Uterus (tissue), 3 donors: ENCODE measurements at regions not wholly inside any gene's neighbourhood (a gene's known extent, or its start where the extent isn't known, plus 50 kb on each side); places are given as distances from the start of the nearest gene placed in this dataset.

Source experiments
- DNase-seq, 2 donors: peaks; one replicate each; pipeline ENCODE4 v3.0.0-alpha.2; 2019 to 2020
- H3K27ac ChIP-seq, 2 donors: fragments of 200-600 bp; sonication (generic); 1 replicate in 1 of 2; 2 replicates in 1 of 2; pipeline ENCODE4 v1.5.1; 2016 to 2018
- H3K27me3 ChIP-seq, 2 donors: fragments of 200-600 bp; sonication (generic); one replicate each; pipeline ENCODE4 v1.5.1; 2018 to 2019; ENCODE audit warnings: control low read depth in 1 of 2
- H3K36me3 ChIP-seq, 2 donors: fragments of 200-600 bp; sonication (generic); one replicate each; pipeline ENCODE4 v1.5.1; 2019; ENCODE audit warnings: control low read depth in 1 of 2
- H3K4me1 ChIP-seq, 2 donors: fragments of 200-600 bp; sonication (generic); one replicate each; pipeline ENCODE4 v1.5.1; 2018 to 2019; ENCODE audit warnings: control low read depth in 1 of 2
- H3K4me3 ChIP-seq, 2 donors: fragments of 200-600 bp; sonication (generic); 1 replicate in 1 of 2; 2 replicates in 1 of 2; pipeline ENCODE4 v1.5.1; 2018 to 2019; ENCODE audit warnings: mild to moderate bottlenecking in 1 of 2
- H3K9me3 ChIP-seq, 2 donors: fragments of 200-600 bp; sonication (generic); one replicate each; pipeline ENCODE4 v1.5.1; 2019; ENCODE audit warnings: control low read depth in 1 of 2
- CTCF ChIP-seq, 4 experiments: fragments of 200-600 bp in 2 of 4; fragments of 450-650 bp in 2 of 4; sonication (generic) in 2 of 4; IDR thresholded peaks; one replicate each; pipeline ENCODE4 v1.5.1; 2016 to 2019; ENCODE audit warnings: antibody characterized with exemption in 4 of 4, mild to moderate bottlenecking in 2 of 4, moderate library complexity in 1 of 4
- POLR2A ChIP-seq, 2 donors: fragments of 450-650 bp; IDR thresholded peaks; one replicate each; pipeline ENCODE4 v1.6.1; 2016; ENCODE audit warnings: antibody characterized with exemption in 2 of 2, mild to moderate bottlenecking in 1 of 2, moderate library complexity in 1 of 2
- intact Hi-C: fragments of 100-400 bp; cut with DNase I; formaldehyde crosslinking; loops from one replicate; pipeline ENCODE4 v1.15.1; 2023; ENCODE audit warnings: low total_unique reads
- donor health status: DM: yes; HTN: yes; CAD: no.

GRCh38 chr15:39317225-39317624, 263.7 kb upstream of the THBS1 start:
- DNase-seq = no peak
- Histone ChIP-seq H3K36me3 (no peaks in the 10 kb centered on the region), H3K4me1 (no peaks in the 10 kb centered on the region), H3K9me3 (no peaks in the 10 kb centered on the region), H3K4me3 (no peak overlapping the region), H3K27ac (no peak overlapping the region), H3K27me3 (no peaks in the 10 kb centered on the region)
- TF ChIP-seq CTCF (IDR thresholded peaks at IDR 0.05) (no peak), POLR2A (IDR thresholded peaks at IDR 0.05) (no peak)
- intact Hi-C loops = no loop called here

DNA sequence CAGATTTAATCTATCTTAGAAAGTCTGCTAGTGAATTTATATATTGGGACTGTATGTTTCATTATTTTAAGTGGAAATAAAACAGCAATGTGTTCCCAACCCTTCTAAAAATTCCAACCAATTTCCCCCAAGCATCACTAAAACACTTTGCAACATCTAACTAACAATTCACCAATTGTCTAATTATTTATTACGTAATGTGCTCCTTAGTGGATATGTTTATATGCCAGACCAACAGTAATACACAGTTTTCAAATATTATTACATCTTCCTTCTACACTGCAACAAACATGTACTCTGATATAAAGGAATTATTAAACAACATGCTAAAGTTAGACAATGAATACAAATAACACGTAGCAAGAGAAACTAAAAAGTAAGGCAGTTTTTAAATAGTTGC, 262.6 kb upstream of the THBS1 start:
- intact Hi-C loops = no loop called here

GRCh38 chr15:39320355-39320754, 260.5 kb upstream of the THBS1 start:
- DNase-seq = no peak
- intact Hi-C loops = no loop called here

More for the DNA sequence above, 262.6 kb upstream of the THBS1 start:
- DNase-seq = no peak
- Histone ChIP-seq H3K4me3 (no peak overlapping the region), H3K27me3 (no peaks in the 10 kb centered on the region), H3K36me3 (no peaks in the 10 kb centered on the region), H3K4me1 (no peaks in the 10 kb centered on the region), H3K27ac (no peak overlapping the region), H3K9me3 (no peaks in the 10 kb centered on the region)
- TF ChIP-seq POLR2A (IDR thresholded peaks at IDR 0.05) (no peak), CTCF (IDR thresholded peaks at IDR 0.05) (no peak)

DNA sequence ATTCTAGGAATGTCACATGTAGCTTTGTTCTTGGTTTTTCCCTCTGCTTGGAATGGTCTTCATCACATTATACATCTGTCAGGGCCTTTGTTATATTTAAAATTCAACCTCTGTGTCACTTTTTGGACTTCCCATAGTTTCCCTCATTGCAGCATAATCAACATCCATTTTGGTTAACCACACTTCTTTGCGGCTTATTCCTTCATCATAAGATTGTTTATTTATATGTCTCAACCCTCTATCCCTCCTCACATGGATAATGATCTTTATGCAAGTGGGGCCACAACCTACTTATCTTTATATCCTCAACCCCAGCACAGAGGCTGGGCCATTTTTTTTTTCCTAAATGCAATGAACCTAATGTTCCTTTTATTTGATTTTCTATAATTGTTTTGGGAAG, 260.0 kb upstream of the THBS1 start:
- intact Hi-C loops = no loop called here
- DNase-seq = no peak
- TF ChIP-seq POLR2A (IDR thresholded peaks at IDR 0.05) (no peak), CTCF (IDR thresholded peaks at IDR 0.05) (no peak)
- Histone ChIP-seq H3K27ac (no peak overlapping the region), H3K9me3 (no peaks in the 10 kb centered on the region), H3K4me3 (no peak overlapping the region), H3K4me1 (no peaks in the 10 kb centered on the region), H3K27me3 (no peaks in the 10 kb centered on the region), H3K36me3 (no peaks in the 10 kb centered on the region)

More at GRCh38 chr15:39320355-39320754, 260.5 kb upstream of the THBS1 start:
- H3K27me3 ChIP-seq = no peaks in the 10 kb centered on the region
- no peaks in the 10 kb centered on the region for H3K9me3 ChIP-seq
- no peak overlapping the region for H3K27ac ChIP-seq
- no peaks in the 10 kb centered on the region for H3K4me1 ChIP-seq
- no peak overlapping the region for H3K4me3 ChIP-seq
- H3K36me3 ChIP-seq = no peaks in the 10 kb centered on the region
- TF ChIP-seq POLR2A (IDR thresholded peaks at IDR 0.05) (no peak), CTCF (IDR thresholded peaks at IDR 0.05) (no peak)

DNA sequence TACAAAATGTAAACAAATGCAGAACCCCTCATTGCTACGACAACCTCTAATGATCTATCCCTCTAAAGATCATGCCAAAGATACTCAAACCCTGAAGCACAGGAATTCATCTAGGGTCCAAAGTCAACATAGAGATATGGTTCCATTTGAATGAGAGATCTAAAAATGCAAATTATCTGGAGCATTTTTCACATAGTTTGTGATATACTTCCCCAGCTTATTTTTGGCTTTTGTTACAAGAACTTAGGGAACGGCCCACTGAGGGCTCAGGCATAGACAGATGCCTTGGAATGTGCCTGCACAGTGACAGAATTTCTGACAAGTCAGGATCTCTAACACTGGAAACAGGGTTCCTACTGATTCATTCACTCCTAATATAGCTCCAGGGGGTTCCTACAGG, 258.9 kb upstream of the THBS1 start:
- no peak for TF ChIP-seq CTCF (IDR thresholded peaks at IDR 0.05)
- TF ChIP-seq POLR2A (IDR thresholded peaks at IDR 0.05) = no peak
- Histone ChIP-seq H3K27me3 (no peaks in the 10 kb centered on the region), H3K4me3 (no peak overlapping the region), H3K27ac (no peak overlapping the region), H3K9me3 (no peaks in the 10 kb centered on the region), H3K36me3 (no peaks in the 10 kb centered on the region), H3K4me1 (no peaks in the 10 kb centered on the region)
- no peak for DNase-seq
- intact Hi-C loops = no loop called here
